ENCODE measurements at regions not wholly inside any gene's neighbourhood (a gene's known extent, or its start where the extent isn't known, plus 50 kb on each side); places are given as distances from the start of the nearest gene placed in this dataset.

DNA sequence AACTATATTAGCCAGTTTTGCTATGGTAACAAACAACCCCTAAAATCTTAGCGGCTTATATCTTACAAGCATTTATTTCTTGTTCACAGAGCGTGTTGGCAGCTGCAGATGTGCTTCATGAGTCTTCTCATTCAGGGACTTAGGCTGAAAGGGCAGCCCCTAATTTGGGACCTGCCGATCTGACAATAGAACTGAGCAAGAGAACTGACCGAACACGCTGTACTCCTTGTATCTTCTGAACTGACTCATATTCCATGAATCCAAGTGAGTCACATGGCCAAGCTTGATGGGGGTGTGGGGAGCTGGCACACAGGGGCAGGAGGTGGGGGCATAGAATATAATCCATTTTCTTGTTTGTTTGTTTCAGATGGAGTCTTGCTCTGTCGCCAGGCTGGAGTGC lies 481.7 kb upstream of the CADM1 start:
- H3K9me3 ChIP-seq (ENCODE audit: low read depth) = no peaks in the 10 kb centered on the region
- no peaks in the 10 kb centered on the region for H3K79me2 ChIP-seq (ENCODE audit: insufficient read depth)
- no peak overlapping the region for H3K9ac ChIP-seq
- H3K4me2 ChIP-seq (ENCODE audit: unreplicated experiment) = no peak overlapping the region
- no peaks in the 10 kb centered on the region for H3K36me3 ChIP-seq (ENCODE audit: low read depth)
- H3K27me3 ChIP-seq (replicated peaks; ENCODE audit: insufficient read depth) = no peaks in the 10 kb centered on the region
- no peak for TF ChIP-seq EZH2 (IDR thresholded peaks at IDR 0.05; ENCODE audit: insufficient read depth, poor library complexity, severe bottlenecking)
- no peak for TF ChIP-seq EZH2phosphoT487 (IDR thresholded peaks at IDR 0.05; ENCODE audit: insufficient read depth, low read depth)
- H4K20me1 ChIP-seq (ENCODE audit: insufficient read depth) = no peaks in the 10 kb centered on the region
- no peak for DNase-seq
- no peaks in the 10 kb centered on the region for H3K4me1 ChIP-seq (ENCODE audit: insufficient read depth)
- in situ Hi-C loops (cut with MboI) = no loop called here
- H3K4me3 ChIP-seq = no peak overlapping the region
- no peaks in the 10 kb centered on the region for H3K9me2 ChIP-seq (ENCODE audit: insufficient read depth)
- no peaks in the 10 kb centered on the region for H3F3A ChIP-seq (ENCODE audit: insufficient read depth)
- 47 to 57% methylated on average over 6 of the region's 6 CpGs for WGBS, 2 experiments (ENCODE audit: low coverage in 1 of 2, low lambda C conversion rate in 2 of 2, missing lambda C conversion rate in 2 of 2)
- H2AFZ ChIP-seq = no peak overlapping the region
- no peak overlapping the region for H3K27ac ChIP-seq

DNA sequence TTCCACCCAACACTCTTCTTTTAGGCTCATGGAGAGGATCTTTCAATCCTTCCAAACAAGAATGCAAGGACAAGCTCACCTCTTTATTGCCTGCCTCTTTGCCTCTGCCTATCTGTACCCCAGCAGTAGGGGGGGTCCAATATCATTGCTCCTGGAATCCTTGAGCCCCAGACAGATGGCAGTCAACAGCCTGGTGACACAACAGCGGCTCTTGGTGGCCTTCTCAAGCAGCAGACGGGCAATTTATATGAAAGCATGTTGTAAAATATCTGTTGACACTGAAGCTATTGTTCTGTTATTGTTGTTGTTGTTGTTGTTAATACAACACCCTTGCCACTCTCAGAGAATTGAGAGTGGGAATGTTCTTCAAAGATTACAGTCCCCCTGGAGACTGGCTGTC lies 480.0 kb upstream of the CADM1 start:
- no peaks in the 10 kb centered on the region for H3K36me3 ChIP-seq (ENCODE audit: low read depth)
- no peak overlapping the region for H2AFZ ChIP-seq
- no peak for TF ChIP-seq EZH2phosphoT487 (IDR thresholded peaks at IDR 0.05; ENCODE audit: insufficient read depth, low read depth)
- no peak for TF ChIP-seq EZH2 (IDR thresholded peaks at IDR 0.05; ENCODE audit: insufficient read depth, poor library complexity, severe bottlenecking)
- H3F3A ChIP-seq (ENCODE audit: insufficient read depth) = no peaks in the 10 kb centered on the region
- WGBS, 2 experiments (ENCODE audit: low coverage in 1 of 2, low lambda C conversion rate in 2 of 2, missing lambda C conversion rate in 2 of 2) = 6 to 21% methylated on average over 2 of the region's 2 CpGs
- no peak overlapping the region for H3K4me3 ChIP-seq
- H3K9ac ChIP-seq = no peak overlapping the region
- H3K4me1 ChIP-seq (ENCODE audit: insufficient read depth) = no peaks in the 10 kb centered on the region
- H3K27me3 ChIP-seq (replicated peaks; ENCODE audit: insufficient read depth) = no peaks in the 10 kb centered on the region
- H3K4me2 ChIP-seq (ENCODE audit: unreplicated experiment) = no peak overlapping the region
- no peak overlapping the region for H3K27ac ChIP-seq
- no peaks in the 10 kb centered on the region for H3K9me2 ChIP-seq (ENCODE audit: insufficient read depth)
- in situ Hi-C loops (cut with MboI) = no loop called here
- no peaks in the 10 kb centered on the region for H3K79me2 ChIP-seq (ENCODE audit: insufficient read depth)
- DNase-seq = no peak
- no peaks in the 10 kb centered on the region for H3K9me3 ChIP-seq (ENCODE audit: low read depth)
- no peaks in the 10 kb centered on the region for H4K20me1 ChIP-seq (ENCODE audit: insufficient read depth)

DNA sequence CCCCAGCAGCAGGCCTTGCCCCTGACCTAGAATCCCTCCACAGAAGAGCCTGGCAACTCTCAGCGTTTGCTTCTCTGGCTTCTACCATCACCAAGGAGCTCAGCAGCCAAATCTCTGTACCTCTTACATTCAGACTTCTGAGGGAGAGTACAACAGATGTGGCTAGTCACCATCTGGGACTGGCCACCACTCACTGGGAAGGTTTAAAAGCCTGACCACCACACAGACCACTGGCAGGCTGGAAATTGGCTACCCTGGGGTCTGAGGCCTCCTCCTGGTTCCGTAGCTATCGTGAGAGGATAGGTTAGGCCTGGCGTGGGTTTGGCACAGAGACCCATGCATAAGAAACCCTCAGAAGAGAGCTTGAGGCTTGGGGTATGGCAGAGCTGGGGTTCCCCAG lies 478.5 kb upstream of the CADM1 start:
- Histone ChIP-seq H3K27ac (no peak overlapping the region), H3F3A (ENCODE audit: insufficient read depth) (no peaks in the 10 kb centered on the region), H2AFZ (no peak overlapping the region), H3K9me3 (ENCODE audit: low read depth) (no peaks in the 10 kb centered on the region), H3K79me2 (ENCODE audit: insufficient read depth) (no peaks in the 10 kb centered on the region), H3K4me2 (ENCODE audit: unreplicated experiment) (no peak overlapping the region), H3K4me3 (no peak overlapping the region), H3K9me2 (ENCODE audit: insufficient read depth) (no peaks in the 10 kb centered on the region), H3K27me3 (replicated peaks; ENCODE audit: insufficient read depth) (no peaks in the 10 kb centered on the region), H3K36me3 (ENCODE audit: low read depth) (no peaks in the 10 kb centered on the region), H3K4me1 (ENCODE audit: insufficient read depth) (no peaks in the 10 kb centered on the region), H4K20me1 (ENCODE audit: insufficient read depth) (no peaks in the 10 kb centered on the region), H3K9ac (no peak overlapping the region)
- no peak for DNase-seq
- WGBS, 2 experiments (ENCODE audit: low coverage in 1 of 2, low lambda C conversion rate in 2 of 2, missing lambda C conversion rate in 2 of 2) = 23 to 30% methylated on average over 4 of the region's 4 CpGs
- TF ChIP-seq EZH2phosphoT487 (IDR thresholded peaks at IDR 0.05; ENCODE audit: insufficient read depth, low read depth) = no peak
- no peak for TF ChIP-seq EZH2 (IDR thresholded peaks at IDR 0.05; ENCODE audit: insufficient read depth, poor library complexity, severe bottlenecking)
- in situ Hi-C loops (cut with MboI) = no loop called here

DNA sequence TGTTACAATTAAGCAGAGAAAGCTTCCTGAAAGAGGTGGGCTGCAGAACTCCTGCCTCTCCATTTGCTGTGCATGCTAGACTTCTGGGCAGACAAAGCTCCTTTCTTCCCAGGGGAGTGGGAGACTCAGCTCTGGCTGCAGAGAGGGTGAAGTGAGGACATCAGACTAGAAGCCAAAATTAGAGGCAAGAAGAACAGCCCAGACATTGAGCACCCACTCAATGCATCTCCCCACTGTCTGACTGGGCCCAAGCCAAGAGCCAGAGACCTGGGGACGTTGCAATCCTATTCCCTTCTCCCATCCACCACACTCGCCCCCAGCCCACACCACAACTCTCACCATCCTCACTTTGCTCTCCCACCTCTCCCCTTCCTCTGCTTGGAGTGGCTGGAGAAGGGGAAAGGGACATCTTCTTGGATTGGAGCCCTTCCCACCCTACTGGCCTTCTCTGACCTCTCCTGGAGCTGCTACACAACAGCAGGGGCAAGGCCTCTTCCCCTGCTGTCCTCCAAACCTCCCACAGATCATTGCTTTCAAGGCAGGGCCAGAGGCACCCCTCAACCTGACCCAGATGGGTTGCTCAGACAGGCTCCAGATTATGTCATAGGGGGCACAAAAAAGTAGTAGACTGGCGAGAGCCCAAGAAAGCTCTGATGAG lies 477.7 kb upstream of the CADM1 start:
- H3K4me2 ChIP-seq (ENCODE audit: unreplicated experiment) = no peak overlapping the region
- no peaks in the 10 kb centered on the region for H3K4me1 ChIP-seq (ENCODE audit: insufficient read depth)
- no peak for DNase-seq
- H3K9ac ChIP-seq = no peak overlapping the region
- H3K9me2 ChIP-seq (ENCODE audit: insufficient read depth) = no peaks in the 10 kb centered on the region
- no peak overlapping the region for H3K4me3 ChIP-seq
- whole genome bisulfite sequencing, 2 experiments (ENCODE audit: low coverage in 1 of 2, low lambda C conversion rate in 2 of 2, missing lambda C conversion rate in 2 of 2) = 10 to 24% methylated on average over 3 of the region's 3 CpGs
- in situ Hi-C loops (cut with MboI) = no loop called here
- H3K9me3 ChIP-seq (ENCODE audit: low read depth) = no peaks in the 10 kb centered on the region
- no peaks in the 10 kb centered on the region for H3K27me3 ChIP-seq (replicated peaks; ENCODE audit: insufficient read depth)
- no peak overlapping the region for H2AFZ ChIP-seq
- no peaks in the 10 kb centered on the region for H3K79me2 ChIP-seq (ENCODE audit: insufficient read depth)
- no peak overlapping the region for H3K27ac ChIP-seq
- H3F3A ChIP-seq (ENCODE audit: insufficient read depth) = no peaks in the 10 kb centered on the region
- no peaks in the 10 kb centered on the region for H3K36me3 ChIP-seq (ENCODE audit: low read depth)
- H4K20me1 ChIP-seq (ENCODE audit: insufficient read depth) = no peaks in the 10 kb centered on the region
- TF ChIP-seq EZH2phosphoT487 (IDR thresholded peaks at IDR 0.05; ENCODE audit: insufficient read depth, low read depth) (no peak), EZH2 (IDR thresholded peaks at IDR 0.05; ENCODE audit: insufficient read depth, poor library complexity, severe bottlenecking) (no peak)

- H3K9me3 ChIP-seq (ENCODE audit: low read depth) = no peaks in the 10 kb centered on the region
- H3K27ac ChIP-seq = no peak overlapping the region
- no peaks in the 10 kb centered on the region for H3F3A ChIP-seq (ENCODE audit: insufficient read depth)
- DNase-seq = no peak
- H3K4me1 ChIP-seq (ENCODE audit: insufficient read depth) = no peaks in the 10 kb centered on the region
- no peak overlapping the region for H3K4me2 ChIP-seq (ENCODE audit: unreplicated experiment)
- H3K9ac ChIP-seq = no peak overlapping the region
- in situ Hi-C loops (cut with MboI) = no loop called here
- 6 to 19% methylated on average over 3 of the region's 3 CpGs for WGBS, 2 experiments (ENCODE audit: low coverage in 1 of 2, low lambda C conversion rate in 2 of 2, missing lambda C conversion rate in 2 of 2)
- H3K4me3 ChIP-seq = no peak overlapping the region
- no peaks in the 10 kb centered on the region for H4K20me1 ChIP-seq (ENCODE audit: insufficient read depth)
- no peaks in the 10 kb centered on the region for H3K9me2 ChIP-seq (ENCODE audit: insufficient read depth)
- no peak for TF ChIP-seq EZH2 (IDR thresholded peaks at IDR 0.05; ENCODE audit: insufficient read depth, poor library complexity, severe bottlenecking)
- TF ChIP-seq EZH2phosphoT487 (IDR thresholded peaks at IDR 0.05; ENCODE audit: insufficient read depth, low read depth) = no peak
- H3K79me2 ChIP-seq (ENCODE audit: insufficient read depth) = no peaks in the 10 kb centered on the region
- H2AFZ ChIP-seq = no peak overlapping the region
- H3K27me3 ChIP-seq (replicated peaks; ENCODE audit: insufficient read depth) = no peaks in the 10 kb centered on the region
- H3K36me3 ChIP-seq (ENCODE audit: low read depth) = no peaks in the 10 kb centered on the region
Measured at GRCh38 chr11:115981104-115981481, 476.9 kb upstream of the CADM1 start.

Data from GM23248 (cell line).